ENCODE measurements at regions not wholly inside any gene's neighbourhood (a gene's known extent, or its start where the extent isn't known, plus 50 kb on each side); places are given as distances from the start of the nearest gene placed in this dataset.

GRCh38 chr1:59241909-59242308, 55.0 kb upstream of the FGGY start:
- DNase-seq (ENCODE audit: low read depth): no peak

GRCh38 chr1:59242370-59242769, 54.5 kb upstream of the FGGY start:
- no peak for DNase-seq (ENCODE audit: low read depth)

- DNase-seq (ENCODE audit: low read depth): no peak
Measured at GRCh38 chr1:59243550-59243949, 53.3 kb upstream of the FGGY start.

GRCh38 chr1:59243978-59244377, 52.9 kb upstream of the FGGY start:
- DNase-seq (ENCODE audit: low read depth): no peak

- no peak for DNase-seq (ENCODE audit: low read depth)
Measured at GRCh38 chr1:59244891-59245290, 52.0 kb upstream of the FGGY start.
